SH-SY5Y (cell line): ENCODE measurements at regions not wholly inside any gene's neighbourhood (a gene's known extent, or its start where the extent isn't known, plus 50 kb on each side); places are given as distances from the start of the nearest gene placed in this dataset.

Experiments
- GATA2 ChIP-seq: IDR thresholded peaks from 2 replicates; pipeline ENCODE4 v1.6.1; 2011; ENCODE audit warnings: mild to moderate bottlenecking, low read depth, low read length
- GATA3 ChIP-seq: IDR thresholded peaks from 2 replicates; pipeline ENCODE4 v1.6.1; 2011; ENCODE audit warnings: low read depth, mild to moderate bottlenecking, low read length, moderate library complexity

DNA sequence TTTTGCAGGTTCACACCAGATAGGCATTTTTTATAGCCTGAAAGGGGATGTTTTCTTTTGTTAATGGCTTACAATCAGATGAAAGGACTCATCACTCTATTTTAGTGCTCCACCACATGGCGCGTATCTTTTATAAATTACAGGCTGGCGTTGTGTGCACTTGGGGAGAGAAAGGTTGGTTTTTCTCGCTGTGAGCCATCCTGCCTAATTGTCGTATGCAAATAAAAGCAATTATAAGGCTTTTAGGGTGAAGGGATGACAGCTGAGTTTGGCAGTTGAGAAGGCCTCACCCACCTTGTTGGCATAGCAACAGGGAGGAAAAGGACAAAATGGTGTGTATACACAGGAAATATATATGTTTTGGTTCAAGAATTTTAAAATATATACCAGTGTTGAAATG, 268.0 kb downstream of the NR2F2 start:
- TF ChIP-seq GATA2 (no peak), GATA3 (no peak)

- TF ChIP-seq GATA3 (no peak), GATA2 (no peak)
Observed at GRCh38 chr15:96599268-96599667, 268.8 kb downstream of the NR2F2 start.

GRCh38 chr15:96600350-96600749, 269.9 kb downstream of the NR2F2 start:
- TF ChIP-seq GATA3 (no peak), GATA2 (no peak)

DNA sequence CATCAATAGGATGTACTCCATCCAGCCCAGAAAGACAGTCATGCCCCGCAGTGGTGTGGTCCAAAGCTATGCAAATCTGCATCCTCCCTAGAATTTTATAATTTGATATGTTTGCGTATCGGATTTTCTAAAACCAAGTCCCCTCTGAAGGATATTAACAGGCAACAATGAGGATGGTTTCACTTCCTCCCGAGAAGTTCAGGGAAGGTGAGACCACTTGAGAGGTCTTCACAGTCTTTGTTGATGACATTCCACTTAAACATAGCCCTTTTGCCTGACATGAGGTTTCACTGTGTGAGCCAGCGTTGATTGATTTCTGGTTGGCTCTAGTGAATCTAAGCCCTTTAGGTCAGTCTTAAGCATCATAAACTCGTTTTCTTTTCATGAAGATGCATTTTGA, 276.1 kb downstream of the NR2F2 start:
- TF ChIP-seq GATA3 (no peak), GATA2 (no peak)

- TF ChIP-seq GATA3 (no peak), GATA2 (no peak)
Observed at GRCh38 chr15:96610757-96611156, 280.3 kb downstream of the NR2F2 start.

- TF ChIP-seq GATA3 (no peak), GATA2 (no peak)
Observed at GRCh38 chr15:96612917-96613316, 282.4 kb downstream of the NR2F2 start.

- no peak for TF ChIP-seq GATA3
- TF ChIP-seq GATA2: no peak
Observed at GRCh38 chr15:96619174-96619573, 288.7 kb downstream of the NR2F2 start.

- TF ChIP-seq GATA3 (no peak), GATA2 (no peak)
Observed at GRCh38 chr15:96622714-96623113, 292.2 kb downstream of the NR2F2 start.

DNA sequence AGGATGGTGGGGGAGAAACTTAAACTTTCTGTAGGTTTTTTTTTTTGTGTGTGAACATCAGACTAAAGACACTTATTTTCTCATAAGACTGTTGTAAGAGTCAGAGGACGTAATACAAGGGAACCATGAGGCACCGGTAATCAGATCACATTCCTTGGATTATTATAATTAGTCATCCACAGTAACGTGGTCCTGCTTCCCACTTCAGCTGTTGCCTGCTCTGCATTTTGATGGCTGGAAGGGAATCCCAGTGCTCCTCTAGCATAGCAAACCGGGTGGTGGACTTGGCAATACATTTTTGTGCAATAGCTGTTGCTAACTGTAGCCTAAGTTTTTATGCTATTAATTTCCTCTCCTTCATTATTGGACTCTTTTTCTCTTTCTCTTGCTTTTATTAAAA, 294.8 kb downstream of the NR2F2 start:
- TF ChIP-seq GATA2: no peak
- no peak for TF ChIP-seq GATA3

- TF ChIP-seq GATA3 (no peak), GATA2 (no peak)
Observed at GRCh38 chr15:96627031-96627568, 296.6 kb downstream of the NR2F2 start.

GRCh38 chr15:96629511-96629910, 299.0 kb downstream of the NR2F2 start:
- TF ChIP-seq GATA2: no peak
- no peak for TF ChIP-seq GATA3

DNA sequence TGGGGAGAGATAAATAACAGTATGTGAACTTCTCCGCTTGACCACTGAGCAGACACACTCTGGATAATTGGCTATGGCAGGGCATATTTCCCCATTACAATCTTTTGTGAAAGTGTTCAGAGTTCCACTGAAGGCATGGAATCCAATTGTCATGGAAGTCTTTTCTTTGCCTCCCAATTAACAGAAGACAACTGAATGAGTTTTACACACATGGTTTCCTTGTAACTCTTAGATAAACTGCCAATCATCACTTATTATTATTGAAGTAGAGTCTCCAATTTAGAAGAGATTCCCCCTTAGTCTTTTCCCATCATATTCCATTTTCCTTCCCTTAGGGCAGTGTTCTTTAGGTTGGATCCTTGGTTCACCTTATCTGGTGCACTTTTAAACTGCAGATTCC, 308.3 kb downstream of the NR2F2 start:
- no peak for TF ChIP-seq GATA3
- no peak for TF ChIP-seq GATA2

DNA sequence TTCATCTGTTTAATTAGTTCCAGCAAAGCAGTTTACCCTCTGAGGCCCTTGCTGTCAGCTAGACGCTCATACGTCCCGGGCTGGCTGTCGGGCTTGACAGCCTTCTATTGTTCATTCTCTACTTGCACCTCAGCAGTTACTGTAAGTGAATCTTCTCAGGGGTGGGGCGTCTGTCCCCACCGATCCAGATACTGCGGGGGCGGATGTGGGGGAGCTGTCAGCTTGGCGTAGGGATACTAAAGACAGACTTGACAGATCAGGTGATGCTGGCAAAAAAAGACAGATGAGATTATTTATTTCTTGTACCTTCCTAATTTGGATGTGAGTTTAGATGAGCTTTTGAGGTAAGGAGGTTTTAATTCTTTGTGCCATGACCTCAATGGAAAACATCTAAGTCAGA, 315.3 kb downstream of the NR2F2 start:
- no peak for TF ChIP-seq GATA3
- no peak for TF ChIP-seq GATA2

DNA sequence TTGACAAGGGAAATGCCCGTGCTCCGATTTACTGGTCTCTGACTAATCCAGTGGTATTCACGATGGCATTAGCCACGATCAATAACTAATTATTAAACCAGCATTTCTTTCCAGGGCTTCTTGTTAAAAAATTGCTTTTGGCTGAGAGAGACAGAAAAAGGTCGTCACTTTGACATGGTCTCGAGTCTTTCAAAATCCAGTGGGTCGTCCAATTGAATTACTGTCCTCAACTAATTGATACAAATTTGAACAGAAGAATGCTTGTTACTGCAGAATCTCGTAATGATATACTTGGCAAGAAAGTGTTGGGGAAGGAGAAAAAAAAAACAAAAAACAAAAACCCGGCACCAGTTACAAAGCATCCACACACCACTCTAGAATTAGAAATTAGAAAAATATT, 318.4 kb downstream of the NR2F2 start:
- TF ChIP-seq GATA2 (no peak), GATA3 (no peak)

DNA sequence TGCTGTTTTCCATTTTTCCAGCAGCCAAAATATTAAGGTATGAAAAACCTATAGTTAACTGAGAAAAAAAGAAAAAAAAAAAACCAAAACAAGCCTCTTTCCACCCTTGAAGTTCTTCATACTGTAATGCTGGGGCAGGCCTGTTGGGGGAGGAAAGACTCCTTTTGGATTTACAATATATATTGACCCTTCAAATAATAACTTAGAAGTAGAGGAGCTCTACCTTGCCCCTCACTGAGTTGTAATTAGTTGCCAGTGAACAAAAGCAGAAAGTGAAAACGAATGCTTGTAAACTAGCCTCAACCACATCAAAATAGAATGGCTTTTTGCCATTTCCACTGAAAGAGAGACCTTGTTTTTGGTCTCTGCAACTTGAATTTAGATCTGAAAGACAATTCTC, 326.6 kb downstream of the NR2F2 start:
- TF ChIP-seq GATA3: no peak
- no peak for TF ChIP-seq GATA2

DNA sequence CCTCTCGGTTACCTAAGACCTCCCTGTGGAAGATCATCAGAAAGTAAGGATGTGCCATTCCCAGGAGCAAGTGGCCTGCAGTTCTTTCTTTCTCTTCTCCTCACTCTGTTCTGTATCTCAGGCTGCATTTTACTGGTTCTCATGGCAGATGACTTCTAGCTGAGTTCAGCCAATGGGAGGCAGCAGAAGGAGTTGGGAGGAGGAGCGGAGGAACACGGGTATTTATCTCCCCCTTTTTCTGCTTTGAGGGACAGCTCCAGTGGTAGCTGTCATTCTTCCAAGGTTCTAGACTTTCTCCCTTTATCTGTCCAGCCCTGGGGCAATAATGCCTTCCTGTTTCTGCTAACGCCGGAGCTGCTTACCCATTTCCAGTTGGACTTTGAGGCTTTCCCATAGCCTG, 339.9 kb downstream of the NR2F2 start:
- TF ChIP-seq GATA2 (no peak), GATA3 (no peak)
